ENCODE measurements at regions not wholly inside any gene's neighbourhood (a gene's known extent, or its start where the extent isn't known, plus 50 kb on each side); places are given as distances from the start of the nearest gene placed in this dataset.

DNA sequence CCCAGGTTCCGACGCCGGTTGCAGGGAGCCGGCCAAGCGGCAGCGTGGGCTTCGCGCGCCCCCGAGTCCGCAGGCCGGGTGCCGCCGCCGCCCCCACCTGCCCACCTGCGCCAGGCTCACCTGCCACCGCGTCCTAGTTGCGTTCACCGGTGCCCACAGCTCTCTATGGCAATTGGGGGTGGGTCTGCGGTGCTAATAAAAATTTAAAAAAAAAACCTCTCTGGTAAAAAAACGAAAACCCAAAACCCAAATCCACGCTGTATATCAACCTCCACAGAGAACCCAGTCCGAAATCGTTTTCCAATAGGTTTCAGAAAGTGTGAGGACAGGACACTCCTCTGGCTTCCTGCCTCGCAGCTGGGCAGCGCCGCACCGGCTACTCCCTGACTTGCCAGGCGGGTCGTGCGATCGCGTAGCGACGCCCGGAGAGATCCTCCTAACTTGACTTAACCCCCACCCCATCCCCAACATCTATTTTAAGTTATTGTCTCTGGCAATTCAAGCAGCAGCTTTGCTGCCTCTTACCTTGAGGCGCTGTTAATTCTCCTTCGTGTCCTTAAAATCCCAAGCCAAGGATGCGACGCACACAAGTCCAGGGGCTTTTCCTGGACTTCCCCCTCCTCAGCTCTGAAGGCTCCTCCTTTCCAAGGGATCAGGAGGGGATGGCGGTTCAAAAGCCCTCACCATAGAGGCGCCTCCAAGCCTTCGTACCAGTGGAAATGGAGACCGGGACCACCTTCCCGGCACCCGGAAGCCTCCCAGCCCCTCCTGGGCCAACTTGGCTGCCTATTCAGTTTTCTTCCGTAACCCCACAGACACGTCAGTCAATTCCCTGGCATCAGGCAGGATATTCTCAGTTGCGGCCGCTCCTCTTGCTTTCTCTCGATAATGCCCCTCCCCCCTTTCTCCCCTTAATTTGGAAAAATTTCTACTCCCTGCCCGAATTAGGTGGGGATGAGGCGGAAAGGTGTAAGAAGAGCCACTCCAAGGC, 1639.4 kb upstream of the C9orf72 start:
- BruUV-seq (replicated peaks): no TSS peak
- intact Hi-C loops (cut with micrococcal nuclease): loop anchor here (10.0 kb wide), 1 partner anchor 1488 kb away; no protein-coding TSS in a partner anchor

More for the DNA sequence above, 1639.4 kb upstream of the C9orf72 start:
- no peaks in the 10 kb centered on the region for H3K9me1 ChIP-seq (replicated peaks; ENCODE audit: control insufficient read depth, extremely low read depth, insufficient read depth, low read length)
- no peak overlapping the region for H3K27ac ChIP-seq (ENCODE audit: insufficient read depth, low read depth, low read length)
- dilution Hi-C loops (cut with MboI; ENCODE audit: extremely low pct_ligation_motif_present, low sequenced_read_pairs): no loop called here
- no peak overlapping the region for H3K4me2 ChIP-seq (ENCODE audit: insufficient read depth, low read length)
- H3K4me3 ChIP-seq (replicated peaks in 1 of 3; ENCODE audit: insufficient read depth in 1 of 3, low read depth in 1 of 3, low read length in 3 of 3): no peak overlapping the region
- H3K36me3 ChIP-seq (ENCODE audit: control insufficient read depth in 2 of 2, extremely low read depth in 1 of 2, insufficient read depth in 2 of 2, low read length in 2 of 2): no peaks in the 10 kb centered on the region
- FAIRE-seq: no peak
- H4K20me1 ChIP-seq (replicated peaks; ENCODE audit: control insufficient read depth, extremely low read depth, insufficient read depth, low read length): no peaks in the 10 kb centered on the region
- H3K9me3 ChIP-seq (replicated peaks; ENCODE audit: control insufficient read depth, insufficient read depth, low read length): no peaks in the 10 kb centered on the region
- POLR2A ChIA-PET: no interaction called here
- H2AFZ ChIP-seq (ENCODE audit: low read depth, low read length): no peak overlapping the region
- TF ChIP-seq POLR2A (IDR thresholded peaks at IDR 0.05; ENCODE audit: low read depth, low read length): no peak
- no peak for TF ChIP-seq MYC (IDR thresholded peaks at IDR 0.05; ENCODE audit: low read depth, low read length)
- no peak for TF ChIP-seq POLR2AphosphoS5 (IDR thresholded peaks at IDR 0.05; ENCODE audit: insufficient read depth, low read depth, low read length)
- TF ChIP-seq, protein P1, sequence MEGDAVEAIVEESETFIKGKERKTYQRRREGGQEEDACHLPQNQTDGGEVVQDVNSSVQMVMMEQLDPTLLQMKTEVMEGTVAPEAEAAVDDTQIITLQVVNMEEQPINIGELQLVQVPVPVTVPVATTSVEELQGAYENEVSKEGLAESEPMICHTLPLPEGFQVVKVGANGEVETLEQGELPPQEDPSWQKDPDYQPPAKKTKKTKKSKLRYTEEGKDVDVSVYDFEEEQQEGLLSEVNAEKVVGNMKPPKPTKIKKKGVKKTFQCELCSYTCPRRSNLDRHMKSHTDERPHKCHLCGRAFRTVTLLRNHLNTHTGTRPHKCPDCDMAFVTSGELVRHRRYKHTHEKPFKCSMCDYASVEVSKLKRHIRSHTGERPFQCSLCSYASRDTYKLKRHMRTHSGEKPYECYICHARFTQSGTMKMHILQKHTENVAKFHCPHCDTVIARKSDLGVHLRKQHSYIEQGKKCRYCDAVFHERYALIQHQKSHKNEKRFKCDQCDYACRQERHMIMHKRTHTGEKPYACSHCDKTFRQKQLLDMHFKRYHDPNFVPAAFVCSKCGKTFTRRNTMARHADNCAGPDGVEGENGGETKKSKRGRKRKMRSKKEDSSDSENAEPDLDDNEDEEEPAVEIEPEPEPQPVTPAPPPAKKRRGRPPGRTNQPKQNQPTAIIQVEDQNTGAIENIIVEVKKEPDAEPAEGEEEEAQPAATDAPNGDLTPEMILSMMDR (IDR thresholded peaks at IDR 0.05; ENCODE audit: extremely low read depth in 1 of 2, insufficient read depth in 1 of 2, low read depth in 1 of 2, low read length in 2 of 2): no peak
- no peak for TF ChIP-seq FOS (IDR thresholded peaks at IDR 0.05; ENCODE audit: borderline replicate concordance, insufficient read depth, low read length)
- no peak for TF ChIP-seq EZH2 (IDR thresholded peaks at IDR 0.05; ENCODE audit: borderline replicate concordance, low read depth, low read length, severe bottlenecking)
- no peak for TF ChIP-seq GATA2 (IDR thresholded peaks at IDR 0.05; ENCODE audit: insufficient read depth, insufficient read length, low read depth, low read length)
- no peak for TF ChIP-seq JUN (IDR thresholded peaks at IDR 0.05; ENCODE audit: borderline replicate concordance, insufficient read depth, insufficient read length, low read depth)
- TF ChIP-seq MAX (IDR thresholded peaks at IDR 0.05; ENCODE audit: insufficient read depth, insufficient read length): no peak
- H3K27me3 ChIP-seq (ENCODE audit: control insufficient read depth in 2 of 2, insufficient read depth in 2 of 2, low read length in 2 of 2): peaks cover 28 to 34% of the 10 kb centered on the region in 2 experiments
- H3K79me2 ChIP-seq (ENCODE audit: control insufficient read depth, insufficient read depth, low read length): no peaks in the 10 kb centered on the region
- no peak for DNase-seq (ENCODE audit: low read depth, low spot score)
- H3K4me1 ChIP-seq (ENCODE audit: control insufficient read depth, extremely low read depth, insufficient read depth, low read length): no peaks in the 10 kb centered on the region
- CTCF ChIA-PET: interaction anchor here (1.5 kb wide), 1 partner anchor 10 kb away, joined by 5 read pairs; no protein-coding TSS in a partner anchor
- no peak overlapping the region for H3K9ac ChIP-seq (replicated peaks; ENCODE audit: extremely low read depth, insufficient read depth, low read length)
